Choroid plexus epithelial cell (primary cell): ENCODE measurements at regions not wholly inside any gene's neighbourhood (a gene's known extent, or its start where the extent isn't known, plus 50 kb on each side); places are given as distances from the start of the nearest gene placed in this dataset.

Experiments used
- DNase-seq: peaks from one replicate; pipeline ENCODE4 v3.0.0-alpha.2; 2010; ENCODE audit warnings: low read depth
- H3K4me3 ChIP-seq: 2 replicates; pipeline ENCODE4 v1.5.1; 2011; ENCODE audit warnings: low read depth, mild to moderate bottlenecking, control low read depth, low read length, moderate library complexity
- CTCF ChIP-seq: conservative IDR thresholded peaks from 2 replicates; pipeline ENCODE4 v1.5.1; 2011; ENCODE audit warnings: low read depth, mild to moderate bottlenecking, control low read depth, inconsistent platforms, low read length, moderate library complexity

GRCh38 chr5:68911840-68912690 lies 181.7 kb upstream of the SLC30A5 start:
- no peak for TF ChIP-seq CTCF
- DNase-seq: peak; percentile 84
- H3K4me3 ChIP-seq: no peak overlapping the region

DNA sequence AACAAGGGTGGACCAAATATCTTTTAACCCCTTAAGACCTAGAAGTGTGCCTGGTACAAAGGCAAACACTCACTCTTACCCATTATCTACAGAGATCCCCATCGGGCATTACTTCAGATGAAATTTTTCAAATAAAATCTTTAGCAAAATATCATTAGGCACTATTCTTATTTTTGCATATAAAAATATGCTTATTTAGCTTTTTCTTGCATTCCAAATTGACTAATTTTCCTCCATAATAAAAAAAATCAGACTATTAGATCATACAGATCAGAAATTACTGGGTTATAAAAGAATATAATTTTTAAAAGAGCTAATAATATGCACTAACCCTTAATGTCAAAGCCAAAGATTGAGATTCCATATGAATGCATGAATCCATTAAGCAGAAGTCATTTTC lies 178.7 kb upstream of the SLC30A5 start:
- H3K4me3 ChIP-seq: no peak overlapping the region
- no peak for DNase-seq
- no peak for TF ChIP-seq CTCF

- no peak for TF ChIP-seq CTCF
Measured at GRCh38 chr5:68918306-68918705, 175.5 kb upstream of the SLC30A5 start.

DNA sequence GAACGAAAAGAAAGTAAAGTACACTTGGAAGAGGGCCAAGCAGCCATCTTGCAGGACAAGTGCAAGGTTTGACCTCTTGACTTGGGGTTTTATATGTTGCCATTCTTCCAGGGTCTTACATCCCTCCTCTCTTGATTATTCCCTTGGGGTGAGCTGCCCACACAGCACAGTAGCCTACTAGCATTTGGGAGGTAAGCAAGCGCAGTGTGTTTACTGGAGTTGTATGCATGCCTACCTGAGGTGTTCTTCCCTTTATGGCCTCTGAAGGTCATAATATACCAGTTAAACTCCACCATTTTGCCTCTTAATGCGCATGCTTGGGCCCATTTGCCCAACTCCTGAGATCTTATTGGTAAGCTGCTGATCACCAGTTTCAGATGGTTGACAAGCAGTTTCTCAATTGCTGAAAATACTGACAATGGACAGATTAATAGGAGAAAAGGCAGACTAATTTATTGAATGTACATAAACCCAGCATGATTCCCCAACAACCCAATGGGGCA lies 173.8 kb upstream of the SLC30A5 start:
- TF ChIP-seq CTCF: no peak

More at GRCh38 chr5:68918306-68918705, 175.5 kb upstream of the SLC30A5 start:
- no peak for DNase-seq
- no peak overlapping the region for H3K4me3 ChIP-seq

DNA sequence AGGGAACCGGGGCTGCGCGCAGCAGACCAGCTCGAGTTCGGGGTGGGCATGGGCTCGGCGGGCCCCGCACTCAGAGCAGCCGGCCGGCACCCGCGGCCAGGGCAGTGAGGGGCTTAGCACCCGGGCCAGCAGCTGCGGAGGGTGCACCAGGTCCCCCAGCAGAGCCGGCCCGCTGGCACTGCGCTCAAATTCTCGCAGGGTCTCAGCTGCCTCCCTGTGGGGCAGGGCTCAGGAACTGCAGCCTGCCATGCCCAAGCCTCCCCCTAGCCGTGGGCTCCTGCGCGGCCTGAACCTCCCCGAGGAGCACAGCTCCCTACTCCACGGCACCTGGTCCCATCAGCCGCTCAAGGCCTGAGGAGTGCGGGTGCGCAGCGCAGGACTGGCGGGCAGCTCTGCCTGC lies 172.9 kb upstream of the SLC30A5 start:
- H3K4me3 ChIP-seq: no peak overlapping the region
- no peak for DNase-seq
- TF ChIP-seq CTCF: no peak

More for the DNA sequence above, 173.8 kb upstream of the SLC30A5 start:
- no peak for DNase-seq
- H3K4me3 ChIP-seq: no peak overlapping the region

- no peak for TF ChIP-seq CTCF
- DNase-seq: no peak
- no peak overlapping the region for H3K4me3 ChIP-seq
Measured at GRCh38 chr5:68922172-68922987, 171.4 kb upstream of the SLC30A5 start.
